Activated B cell treated with CpG ODN at 0.5 μM for 24 hours (primary cell): ENCODE measurements at regions not wholly inside any gene's neighbourhood (a gene's known extent, or its start where the extent isn't known, plus 50 kb on each side); places are given as distances from the start of the nearest gene placed in this dataset.

Experiments used
- ATAC-seq: fragments of 200-7000 bp; cut with Tn5 transposase; one replicate; pipeline ENCODE4 v1.10.0; 2021; ENCODE audit warnings: low read depth, mild to moderate bottlenecking, moderate library complexity
- CTCF ChIA-PET: fragments of 350-600 bp; sonication (Branson Sonifier 250); formaldehyde crosslinking; loops from one replicate; lab custom pipeline; 2021; ENCODE audit warnings: antibody characterized with exemption; lab: Charles Lee
- POLR2A ChIA-PET: fragments of 350-600 bp; sonication (Branson Sonifier 250); formaldehyde crosslinking; loops from one replicate; lab custom pipeline; 2021; ENCODE audit warnings: antibody characterized with exemption; lab: Charles Lee
- DNase-seq: peaks from one replicate; pipeline ENCODE4 v3.0.0; 2022
- H3K27ac Mint-ChIP-seq: one replicate; pipeline ENCODE4 v1.8.0; 2020; ENCODE audit warnings: mixed read lengths
- H3K27me3 Mint-ChIP-seq: one replicate; pipeline ENCODE4 v1.8.0; 2021; ENCODE audit warnings: mixed read lengths
- H3K36me3 Mint-ChIP-seq: one replicate; pipeline ENCODE4 v1.8.0; 2021; ENCODE audit warnings: low read depth, mixed read lengths
- H3K4me1 Mint-ChIP-seq: one replicate; pipeline ENCODE4 v1.8.0; 2021; ENCODE audit warnings: mixed read lengths
- H3K4me3 Mint-ChIP-seq: one replicate; pipeline ENCODE4 v1.8.0; 2020; ENCODE audit warnings: mild to moderate bottlenecking, mixed read lengths
- H3K9me3 Mint-ChIP-seq: one replicate; pipeline ENCODE4 v1.8.0; 2020; ENCODE audit warnings: mixed read lengths
- CTCF ChIP-seq: fragments of 200-600 bp; IDR thresholded peaks from one replicate; pipeline ENCODE4 v1.8.0; 2022; ENCODE audit warnings: antibody characterized with exemption, mild to moderate bottlenecking
- intact Hi-C: fragments of 100-400 bp; cut with micrococcal nuclease; formaldehyde crosslinking; loops from one replicate; pipeline ENCODE4 v1.15.1; 2024

GRCh38 chr6:164408868-164409267 is 900.5 kb downstream of the C6orf118 start:
- ChIA-PET CTCF (no interaction called here), POLR2A (no interaction called here)
- intact Hi-C loops, result no loop called here
- Mint-ChIP-seq H3K36me3 (no peaks in the 10 kb centered on the region), H3K4me1 (no peaks in the 10 kb centered on the region), H3K4me3 (no peak overlapping the region), H3K9me3 (peaks cover 1% of the 10 kb centered on the region), H3K27ac (no peak overlapping the region), H3K27me3 (no peaks in the 10 kb centered on the region)
- no peak for ATAC-seq
- DNase-seq, result no peak
- no peak for TF ChIP-seq CTCF

GRCh38 chr6:164404812-164405488 is 904.5 kb downstream of the C6orf118 start:
- TF ChIP-seq CTCF, result no peak
- intact Hi-C loops, result no loop called here
- DNase-seq, result no peak
- H3K27me3 Mint-ChIP-seq, result no peaks in the 10 kb centered on the region
- no peaks in the 10 kb centered on the region for H3K4me1 Mint-ChIP-seq
- no peaks in the 10 kb centered on the region for H3K36me3 Mint-ChIP-seq
- H3K9me3 Mint-ChIP-seq, result no peaks in the 10 kb centered on the region
- H3K4me3 Mint-ChIP-seq, result no peak overlapping the region
- no peak for ATAC-seq
- ChIA-PET POLR2A (no interaction called here), CTCF (no interaction called here)
- H3K27ac Mint-ChIP-seq, result no peak overlapping the region

GRCh38 chr6:164401871-164402270 is 907.5 kb downstream of the C6orf118 start:
- Mint-ChIP-seq H3K9me3 (no peaks in the 10 kb centered on the region), H3K36me3 (no peaks in the 10 kb centered on the region), H3K4me1 (peaks cover 2% of the 10 kb centered on the region), H3K27me3 (no peaks in the 10 kb centered on the region), H3K27ac (no peak overlapping the region), H3K4me3 (no peak overlapping the region)
- no peak for TF ChIP-seq CTCF
- DNase-seq (no peak), ATAC-seq (no peak)
- intact Hi-C loops, result no loop called here
- ChIA-PET POLR2A (no interaction called here), CTCF (no interaction called here)

- Mint-ChIP-seq H3K27me3 (no peaks in the 10 kb centered on the region), H3K27ac (no peak overlapping the region), H3K4me3 (no peak overlapping the region), H3K36me3 (no peaks in the 10 kb centered on the region), H3K9me3 (no peaks in the 10 kb centered on the region), H3K4me1 (peaks cover 3% of the 10 kb centered on the region)
- ATAC-seq (no peak), DNase-seq (no peak)
- TF ChIP-seq CTCF, result no peak
- intact Hi-C loops, result no loop called here
- ChIA-PET CTCF (no interaction called here), POLR2A (no interaction called here)
These were observed 910.8 kb downstream of the C6orf118 start for GRCh38 chr6:164398647-164399046.

- Mint-ChIP-seq H3K4me1 (peaks cover 3% of the 10 kb centered on the region), H3K9me3 (no peaks in the 10 kb centered on the region), H3K4me3 (no peak overlapping the region), H3K27me3 (no peaks in the 10 kb centered on the region), H3K36me3 (no peaks in the 10 kb centered on the region), H3K27ac (no peak overlapping the region)
- no peak for TF ChIP-seq CTCF
- intact Hi-C loops, result no loop called here
- no peak for DNase-seq
- ChIA-PET POLR2A (no interaction called here), CTCF (no interaction called here)
- ATAC-seq, result no peak
These were observed 913.0 kb downstream of the C6orf118 start for GRCh38 chr6:164396071-164397047.
